Spleen (tissue), 11 donors: ENCODE measurements at regions not wholly inside any gene's neighbourhood (a gene's known extent, or its start where the extent isn't known, plus 50 kb on each side); places are given as distances from the start of the nearest gene placed in this dataset.

Experiments
- DNase-seq: peaks from one replicate; pipeline ENCODE4 v3.0.0-alpha.2; 2020
- H3K27ac ChIP-seq, 8 donors: fragments of 200-600 bp; sonication (generic) in 7 of 8; 1 replicate in 4 of 8; 2 replicates in 4 of 8; pipeline versions ENCODE4 v1.5.0 to v1.8.0; 2016 to 2021; ENCODE audit warnings: inconsistent platforms in 4 of 8, mild to moderate bottlenecking in 4 of 8, moderate library complexity in 1 of 8
- H3K27me3 ChIP-seq, 7 donors: fragments of 200-600 bp; sonication (generic) in 6 of 7; replicated peaks in 1 of 7; 1 replicate in 4 of 7; 2 replicates in 3 of 7; pipeline versions ENCODE4 v1.5.0 to v1.8.0; 2016 to 2021; ENCODE audit warnings: inconsistent platforms in 3 of 7, mild to moderate bottlenecking in 1 of 7
- H3K36me3 ChIP-seq, 6 donors: fragments of 200-600 bp; sonication (generic) in 5 of 6; 1 replicate in 4 of 6; 2 replicates in 2 of 6; pipeline versions ENCODE4 v1.5.0 to v1.8.0; 2016 to 2021; ENCODE audit warnings: inconsistent platforms in 2 of 6
- H3K4me1 ChIP-seq, 6 donors: fragments of 200-600 bp; sonication (generic) in 5 of 6; 1 replicate in 3 of 6; 2 replicates in 3 of 6; pipeline versions ENCODE4 v1.5.0 to v1.8.0; 2016 to 2021; ENCODE audit warnings: inconsistent platforms in 3 of 6
- H3K4me3 ChIP-seq, 8 donors: fragments of 200-600 bp; sonication (generic) in 7 of 8; 1 replicate in 4 of 8; 2 replicates in 4 of 8; pipeline versions ENCODE4 v1.5.0 to v1.8.0; 2016 to 2021; ENCODE audit warnings: inconsistent platforms in 4 of 8, mild to moderate bottlenecking in 4 of 8, moderate library complexity in 2 of 8
- H3K9me3 ChIP-seq, 8 donors: fragments of 200-600 bp; sonication (generic) in 7 of 8; 1 replicate in 4 of 8; 2 replicates in 4 of 8; pipeline versions ENCODE4 v1.5.0 to v1.8.0; 2016 to 2021; ENCODE audit warnings: inconsistent platforms in 4 of 8
- CTCF ChIP-seq, 11 experiments: fragments of 200-600 bp in 7 of 11; fragments of 450-650 bp in 4 of 11; sonication (generic) in 4 of 11; IDR thresholded peaks in 8 of 11; conservative IDR thresholded peaks in 3 of 11; 1 replicate in 7 of 11; 2 replicates in 4 of 11; pipeline versions ENCODE4 v1.4.0 to v1.8.0; 2016 to 2021; ENCODE audit warnings: antibody characterized with exemption in 11 of 11, inconsistent platforms in 4 of 11, mild to moderate bottlenecking in 1 of 11
- POLR2A ChIP-seq, 3 donors: fragments of 450-650 bp; IDR thresholded peaks; one replicate each; pipeline ENCODE4 v1.5.1; 2017; ENCODE audit warnings: antibody characterized with exemption in 3 of 3, mild to moderate bottlenecking in 1 of 3
- POLR2AphosphoS5 ChIP-seq, 3 donors: sonication (generic); formaldehyde crosslinking; IDR thresholded peaks; one replicate each; pipeline ENCODE4 v1.5.1; 2017; ENCODE audit warnings: antibody characterized with exemption in 3 of 3
- WGBS, 5 donors: extraction: QIAGEN DNeasy Blood & Tissue Kit in 3 of 5; methylation state at CpG; one replicate each; pipeline versions ENCODE4 v1.1.5 to v1.1.7; 2013 to 2018; 5-methylcytosine and 5-hydroxymethylcytosine counted together
- intact Hi-C: fragments of 100-400 bp; cut with DNase I; formaldehyde crosslinking; loops from one replicate; pipeline ENCODE4 v1.15.0; 2023; ENCODE audit warnings: low total_unique reads
- donor health status: healthy with polysubstance abuse.
- donor health status: DM: no; HTN: no; CAD: no; lungs with moderate emphysema.
- donor health status: DM: no; HTN: no; CAD: no.
- donor health status: Bipolar disorder and iron deficiency.
- donor health status: healthy.
- donor health status: DM: no; HTN: no; CAD: no.
- donor health status: DM: yes; HTN: yes; CAD: no.

DNA sequence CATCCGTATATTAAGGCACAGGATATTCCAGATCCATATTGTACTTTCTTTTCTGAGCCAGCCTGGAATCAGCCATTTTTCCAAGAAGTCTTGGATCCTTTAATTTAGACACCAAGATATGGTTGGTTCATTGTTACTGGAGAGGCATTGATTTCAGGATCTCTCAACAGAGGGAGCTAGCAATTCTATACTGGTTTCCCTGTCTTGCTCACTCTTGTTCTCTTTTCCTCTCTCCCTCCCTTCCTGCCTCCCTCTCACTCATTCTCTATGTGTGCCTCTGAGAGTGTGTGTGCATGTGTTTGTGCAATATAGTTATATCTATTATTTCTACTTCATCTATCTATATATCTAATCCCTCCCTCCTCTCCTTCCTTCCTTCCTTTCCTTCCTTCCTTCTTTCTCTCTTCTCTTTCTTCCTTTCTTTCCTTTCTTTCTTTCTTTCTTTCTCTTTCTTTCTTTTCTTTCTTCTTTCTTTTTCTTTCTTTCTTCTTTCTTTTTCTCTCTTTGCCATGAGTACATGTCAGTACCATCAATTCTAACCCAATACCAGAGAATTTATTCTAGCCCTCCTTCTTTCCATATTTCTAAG is 299.1 kb downstream of the EPHA7 start:
- intact Hi-C loops: no loop called here
- no peaks in the 10 kb centered on the region for H3K4me1 ChIP-seq
- no peak for DNase-seq
- no peaks in the 10 kb centered on the region for H3K27me3 ChIP-seq
- no peak overlapping the region for H3K4me3 ChIP-seq
- H3K9me3 ChIP-seq: no peaks in the 10 kb centered on the region
- WGBS, 5 donors: 81 to 96% (median 86%) methylated on average over 1 of the region's 1 CpG
- H3K36me3 ChIP-seq: no peaks in the 10 kb centered on the region
- TF ChIP-seq CTCF (IDR thresholded peaks at IDR 0.05 in 8 of 11, conservative IDR thresholded peaks at IDR 0.05 in 3 of 11): no peak
- no peak for TF ChIP-seq POLR2A (IDR thresholded peaks at IDR 0.05)
- TF ChIP-seq POLR2AphosphoS5 (IDR thresholded peaks at IDR 0.05): no peak
- H3K27ac ChIP-seq: no peak overlapping the region

DNA sequence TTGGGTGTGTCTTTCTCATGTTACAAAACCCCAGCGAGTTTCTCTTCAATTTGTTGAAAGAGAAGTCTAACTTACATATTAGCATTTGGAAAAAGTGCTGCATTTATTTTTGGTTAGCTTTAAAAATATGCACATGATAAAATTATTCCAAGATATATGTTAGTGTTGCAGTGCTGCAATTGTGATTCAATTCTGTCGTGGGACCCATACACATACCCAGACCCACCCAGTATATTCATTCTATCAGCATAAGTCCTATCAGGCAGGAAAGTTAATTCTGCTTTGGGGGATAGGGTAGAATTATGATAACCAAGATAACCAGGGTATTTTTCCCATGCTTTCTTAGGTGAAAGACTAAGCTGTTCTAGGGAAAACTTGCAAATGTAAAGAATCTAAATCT is 313.5 kb downstream of the EPHA7 start:
- Histone ChIP-seq H3K27me3 (no peaks in the 10 kb centered on the region), H3K4me1 (no peaks in the 10 kb centered on the region), H3K4me3 (no peak overlapping the region), H3K27ac (no peak overlapping the region), H3K36me3 (no peaks in the 10 kb centered on the region), H3K9me3 (peaks cover 0 to 3% (median 0%) of the 10 kb centered on the region in 8 donors)
- no peak for DNase-seq
- intact Hi-C loops: no loop called here
- WGBS, 5 donors: 63 to 85% (median 76%) methylated on average over 2 of the region's 2 CpGs
- TF ChIP-seq POLR2AphosphoS5 (IDR thresholded peaks at IDR 0.05) (no peak), POLR2A (IDR thresholded peaks at IDR 0.05) (no peak), CTCF (IDR thresholded peaks at IDR 0.05 in 8 of 11, conservative IDR thresholded peaks at IDR 0.05 in 3 of 11) (no peak)

GRCh38 chr6:93105017-93105416 is 314.3 kb downstream of the EPHA7 start:
- intact Hi-C loops: no loop called here
- Histone ChIP-seq H3K4me1 (no peaks in the 10 kb centered on the region), H3K27me3 (no peaks in the 10 kb centered on the region), H3K36me3 (no peaks in the 10 kb centered on the region), H3K27ac (no peak overlapping the region), H3K4me3 (no peak overlapping the region), H3K9me3 (peaks cover 0 to 3% (median 0%) of the 10 kb centered on the region in 8 donors)
- 71 to 84% (median 80%) methylated on average over 3 of the region's 3 CpGs for WGBS, 5 donors
- DNase-seq: no peak
- TF ChIP-seq POLR2A (IDR thresholded peaks at IDR 0.05) (no peak), CTCF (IDR thresholded peaks at IDR 0.05 in 8 of 11, conservative IDR thresholded peaks at IDR 0.05 in 3 of 11) (no peak), POLR2AphosphoS5 (IDR thresholded peaks at IDR 0.05) (no peak)

DNA sequence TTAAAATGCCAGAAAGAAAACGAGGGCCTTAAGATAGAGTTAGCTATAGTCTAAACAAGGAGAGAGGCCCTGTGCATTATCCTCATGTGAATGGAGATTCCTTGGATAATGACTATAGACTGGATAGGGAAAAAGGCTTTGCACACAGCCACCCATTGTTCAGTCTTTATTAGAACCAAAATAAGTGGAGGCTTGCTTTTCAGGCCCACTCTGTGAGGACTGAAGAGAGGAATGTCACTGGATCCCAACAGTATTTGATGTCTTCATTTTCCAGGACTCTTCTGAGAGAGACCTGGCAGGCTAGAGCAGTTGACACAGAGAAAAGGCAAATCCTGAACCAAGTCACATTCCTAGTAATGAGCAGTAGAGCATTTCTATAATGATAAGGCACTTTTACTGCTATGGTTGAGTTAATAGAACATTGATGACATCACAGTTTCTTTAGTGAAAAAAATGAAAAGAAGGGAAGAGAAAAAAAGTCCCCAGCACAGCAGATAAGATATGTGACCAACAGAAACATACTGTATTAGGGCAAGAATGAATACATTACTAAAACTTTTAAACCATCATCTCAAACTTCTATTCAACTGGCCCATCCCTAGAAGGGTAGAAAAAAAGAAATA is 315.1 kb downstream of the EPHA7 start:
- Histone ChIP-seq H3K9me3 (peaks cover 0 to 3% (median 0%) of the 10 kb centered on the region in 8 donors), H3K27ac (no peak overlapping the region), H3K4me1 (no peaks in the 10 kb centered on the region), H3K27me3 (no peaks in the 10 kb centered on the region), H3K36me3 (no peaks in the 10 kb centered on the region), H3K4me3 (no peak overlapping the region)
- TF ChIP-seq POLR2A (IDR thresholded peaks at IDR 0.05) (no peak), POLR2AphosphoS5 (IDR thresholded peaks at IDR 0.05) (no peak), CTCF (IDR thresholded peaks at IDR 0.05 in 8 of 11, conservative IDR thresholded peaks at IDR 0.05 in 3 of 11) (no peak)
- intact Hi-C loops: no loop called here
- no peak for DNase-seq
- WGBS, 5 donors: 25 to 36% (median 29%) methylated on average over 1 of the region's 1 CpG
